ENCODE measurements at regions not wholly inside any gene's neighbourhood (a gene's known extent, or its start where the extent isn't known, plus 50 kb on each side); places are given as distances from the start of the nearest gene placed in this dataset.
"Not testable (repeated sequence)": the region's sequence is repeated elsewhere in the genome, so short reads cannot be mapped to it uniquely, and the experiment has no call there.

DNA sequence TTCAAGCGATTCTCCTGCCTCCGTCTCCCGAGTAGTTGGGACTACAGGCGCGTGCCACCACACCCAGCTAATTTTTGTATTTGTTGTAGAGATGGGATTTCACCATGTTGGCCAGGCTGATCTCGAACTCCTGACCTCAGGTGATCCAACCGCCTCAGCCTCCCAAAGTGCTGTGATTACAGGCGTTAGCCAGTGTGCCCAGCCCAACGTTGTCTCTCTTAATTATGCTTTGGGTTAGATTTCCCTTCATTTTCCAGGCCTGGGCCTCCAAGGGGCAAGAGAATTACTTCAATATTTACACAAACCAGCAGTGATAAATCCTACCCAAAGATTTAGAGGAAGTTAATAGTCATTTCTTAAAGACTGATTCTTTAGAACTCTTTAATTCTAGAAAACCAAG lies 186.7 kb upstream of the PHF14 start:
- TF ChIP-seq POLR2A (IDR thresholded peaks at IDR 0.05), result not testable (repeated sequence)
- TF ChIP-seq, protein P1, sequence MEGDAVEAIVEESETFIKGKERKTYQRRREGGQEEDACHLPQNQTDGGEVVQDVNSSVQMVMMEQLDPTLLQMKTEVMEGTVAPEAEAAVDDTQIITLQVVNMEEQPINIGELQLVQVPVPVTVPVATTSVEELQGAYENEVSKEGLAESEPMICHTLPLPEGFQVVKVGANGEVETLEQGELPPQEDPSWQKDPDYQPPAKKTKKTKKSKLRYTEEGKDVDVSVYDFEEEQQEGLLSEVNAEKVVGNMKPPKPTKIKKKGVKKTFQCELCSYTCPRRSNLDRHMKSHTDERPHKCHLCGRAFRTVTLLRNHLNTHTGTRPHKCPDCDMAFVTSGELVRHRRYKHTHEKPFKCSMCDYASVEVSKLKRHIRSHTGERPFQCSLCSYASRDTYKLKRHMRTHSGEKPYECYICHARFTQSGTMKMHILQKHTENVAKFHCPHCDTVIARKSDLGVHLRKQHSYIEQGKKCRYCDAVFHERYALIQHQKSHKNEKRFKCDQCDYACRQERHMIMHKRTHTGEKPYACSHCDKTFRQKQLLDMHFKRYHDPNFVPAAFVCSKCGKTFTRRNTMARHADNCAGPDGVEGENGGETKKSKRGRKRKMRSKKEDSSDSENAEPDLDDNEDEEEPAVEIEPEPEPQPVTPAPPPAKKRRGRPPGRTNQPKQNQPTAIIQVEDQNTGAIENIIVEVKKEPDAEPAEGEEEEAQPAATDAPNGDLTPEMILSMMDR (IDR thresholded peaks at IDR 0.05), result not testable (repeated sequence)

All from upper lobe of left lung (tissue), 4 donors.